GM12878 (cell line): ENCODE measurements at regions not wholly inside any gene's neighbourhood (a gene's known extent, or its start where the extent isn't known, plus 50 kb on each side); places are given as distances from the start of the nearest gene placed in this dataset.

ENCODE experiments used
- ATAC-seq: fragments of 200-7000 bp; cut with Tn5 transposase; 3 replicates; pipeline ENCODE4 v1.9.1; 2020; ENCODE audit warnings: mild to moderate bottlenecking, moderate library complexity
- BruUV-seq: library from RNA; stranded (reverse); fragments of 400-500 nt; replicated peaks from 2 replicates; lab custom pipeline; 2021; lab: Mats Ljungman, UMichigan
- CTCF ChIA-PET: fragments of 300-600 bp; sonication (Branson Sonifier 250); formaldehyde crosslinking; extraction: SDS; loops from one replicate; lab custom pipeline; 2021; ENCODE audit warnings: inconsistent platforms; lab: Yijun Ruan, JAX
- POLR2A ChIA-PET: fragments of 350-600 bp; formaldehyde crosslinking; extraction: SDS; loops from one replicate; lab custom pipeline; 2021; ENCODE audit warnings: inconsistent platforms; lab: Charles Lee
- RAD21 ChIA-PET: fragments of 300-600 bp; sonication (Branson Sonifier 250); formaldehyde crosslinking; loops from one replicate; lab custom pipeline; 2023; ENCODE audit warnings: antibody characterized with exemption; ENCODE audit not compliant: unreplicated experiment; lab: Charles Lee
- SMC1A ChIA-PET: fragments of 300-600 bp; sonication (Branson Sonifier 250); formaldehyde crosslinking; loops from one replicate; lab custom pipeline; 2023; ENCODE audit not compliant: unreplicated experiment, uncharacterized antibody; lab: Charles Lee
- DNase-seq: peaks from one replicate; pipeline ENCODE4 v3.0.0-alpha.2; 2011; ENCODE audit warnings: low read depth, low spot score
- FAIRE-seq: peaks from 3 replicates; lab custom pipeline; 2011; peaks lifted over from hg19 to GRCh38; lab: Jason Lieb, UNC
- H2AFZ ChIP-seq: 2 replicates; pipeline ENCODE4 v1.6.0; 2011; ENCODE audit warnings: low read depth, low read length, control low read depth; ENCODE audit not compliant: control insufficient read depth
- H3K27ac ChIP-seq: 2 replicates; pipeline ENCODE4 v1.5.1; 2011; ENCODE audit warnings: control low read depth; ENCODE audit not compliant: control insufficient read depth, insufficient read depth
- H3K27me3 ChIP-seq, 2 experiments: replicated peaks in 1 of 2; 2 replicates each; pipeline versions ENCODE4 v1.6.0 to v1.6.1; 2011; ENCODE audit warnings: low read length in 1 of 2; ENCODE audit not compliant: control insufficient read depth in 2 of 2, insufficient read depth in 2 of 2
- H3K36me3 ChIP-seq, 2 experiments: 2 replicates each; pipeline ENCODE4 v1.5.1; 2011; ENCODE audit warnings: low read length in 1 of 2; ENCODE audit not compliant: control insufficient read depth in 2 of 2, insufficient read depth in 2 of 2
- H3K4me1 ChIP-seq: 2 replicates; pipeline ENCODE4 v1.6.1; 2011; ENCODE audit warnings: mild to moderate bottlenecking, low read length, moderate library complexity, mixed read lengths; ENCODE audit not compliant: control insufficient read depth, insufficient read depth
- H3K4me2 ChIP-seq: 2 replicates; pipeline ENCODE4 v1.6.0; 2011; ENCODE audit warnings: control low read depth; ENCODE audit not compliant: control insufficient read depth, insufficient read depth
- H3K4me3 ChIP-seq: fragments of 200-600 bp; sonication (generic); 2 replicates; pipeline ENCODE4 v1.5.1; 2016
- H3K79me2 ChIP-seq: 2 replicates; pipeline ENCODE4 v1.6.0; 2011; ENCODE audit warnings: low read length; ENCODE audit not compliant: control insufficient read depth, insufficient read depth
- H3K9ac ChIP-seq: 2 replicates; pipeline ENCODE4 v1.8.0; 2011; ENCODE audit warnings: low read length, control low read depth, mixed read lengths; ENCODE audit not compliant: control insufficient read depth, insufficient read depth
- H3K9me3 ChIP-seq: replicated peaks from 3 replicates; pipeline ENCODE4 v1.5.1; 2011; ENCODE audit warnings: mild to moderate bottlenecking, low read length; ENCODE audit not compliant: control insufficient read depth, insufficient read depth
- H4K20me1 ChIP-seq: 2 replicates; pipeline ENCODE4 v1.6.0; 2011; ENCODE audit not compliant: control insufficient read depth, insufficient read depth
- HDGF ChIP-seq: fragments of 450-650 bp; IDR thresholded peaks from 2 replicates; pipeline ENCODE4 v1.6.1; 2016; ENCODE audit warnings: antibody characterized with exemption
- JUNB ChIP-seq: IDR thresholded peaks from 2 replicates; pipeline ENCODE4 v1.6.1; 2016; ENCODE audit warnings: antibody characterized with exemption, mild to moderate bottlenecking
- NBN ChIP-seq: fragments of 450-650 bp; IDR thresholded peaks from 2 replicates; pipeline ENCODE4 v1.6.1; 2016
- PKNOX1 ChIP-seq: fragments of 450-650 bp; IDR thresholded peaks from 2 replicates; pipeline ENCODE4 v1.6.1; 2016; ENCODE audit warnings: mild to moderate bottlenecking
- RB1 ChIP-seq: fragments of 450-650 bp; formaldehyde crosslinking; IDR thresholded peaks from 2 replicates; pipeline ENCODE4 v1.6.1; 2017; ENCODE audit warnings: mild to moderate bottlenecking, borderline replicate concordance
- ZNF687 ChIP-seq: fragments of 450-650 bp; IDR thresholded peaks from 2 replicates; pipeline ENCODE4 v1.6.1; 2017; ENCODE audit warnings: mild to moderate bottlenecking, moderate library complexity
- WGBS: methylation state at CpG from one replicate; pipeline ENCODE4 v1.1.6; 2016; ENCODE audit warnings: low lambda C conversion rate; ENCODE audit not compliant: insufficient replicate concordance, insufficient coverage; ENCODE audit errors: missing lambda C conversion rate; 5-methylcytosine and 5-hydroxymethylcytosine counted together
- in situ Hi-C: fragments of 300-500 bp; cut with MboI; formaldehyde crosslinking; loops from 9 replicates; pipeline ENCODE4 v1.14.3; 2018; ENCODE audit warnings: mixed read lengths
- intact Hi-C: fragments of 100-400 bp; cut with micrococcal nuclease; formaldehyde crosslinking; loops from one replicate; pipeline ENCODE4 v1.14.2; 2022; ENCODE audit not compliant: unreplicated experiment

- ChIA-PET CTCF (interaction anchor here (0.7 kb wide), 2 partner anchors 9 to 502 kb away, joined by 4 read pairs; no protein-coding TSS in a partner anchor), POLR2A (no interaction called here), RAD21 (no interaction called here), SMC1A (interaction anchor here (1.5 kb wide), 1 partner anchor 18 kb away, joined by 3 read pairs; no protein-coding TSS in a partner anchor)
- Histone ChIP-seq H3K4me1 (no peaks in the 10 kb centered on the region), H3K9ac (no peak overlapping the region), H3K4me3 (no peak overlapping the region), H3K9me3 (no peaks in the 10 kb centered on the region), H3K27me3 (no peaks in the 10 kb centered on the region), H3K4me2 (no peak overlapping the region), H3K79me2 (no peaks in the 10 kb centered on the region), H3K27ac (no peak overlapping the region), H3K36me3 (no peaks in the 10 kb centered on the region), H4K20me1 (no peaks in the 10 kb centered on the region), H2AFZ (no peak overlapping the region)
- intact Hi-C loops (no loop called here), in situ Hi-C loops (no loop called here)
- ATAC-seq = no peak
- WGBS = 40% methylated on average over 2 of the region's 2 CpGs
- no peak for DNase-seq
- BruUV-seq = no TSS peak
- TF ChIP-seq RB1 (no peak), HDGF (no peak), JUNB (no peak), NBN (no peak), ZNF687 (no peak), PKNOX1 (no peak)
- no peak for FAIRE-seq
Measured at GRCh38 chr4:120555058-120555457, 367.5 kb downstream of the PRDM5 start.
